GM23338 (cell line): ENCODE measurements at regions not wholly inside any gene's neighbourhood (a gene's known extent, or its start where the extent isn't known, plus 50 kb on each side); places are given as distances from the start of the nearest gene placed in this dataset.

Experiments
- ATAC-seq: fragments of 200-7000 bp; cut with Tn5 transposase; 3 replicates; pipeline ENCODE4 v1.9.1; 2020
- DNase-seq: peaks from one replicate; pipeline ENCODE4 v3.0.0-alpha.2; 2015; ENCODE audit warnings: low spot score
- H2AFZ ChIP-seq: fragments of 200-600 bp; sonication (generic); 2 replicates; pipeline ENCODE4 v1.8.0; 2016; ENCODE audit warnings: antibody characterized with exemption, mild to moderate bottlenecking, moderate library complexity
- H3F3A ChIP-seq: fragments of 200-600 bp; sonication (generic); replicated peaks from 2 replicates; pipeline ENCODE4 v1.8.0; 2017; ENCODE audit warnings: antibody characterized with exemption, mixed run types, low read depth
- H3K27ac ChIP-seq: fragments of 200-600 bp; sonication (generic); 2 replicates; pipeline ENCODE4 v1.6.1; 2016; ENCODE audit warnings: low read depth
- H3K27me3 ChIP-seq: fragments of 200-600 bp; sonication (generic); 2 replicates; pipeline ENCODE4 v1.8.0; 2016; ENCODE audit warnings: mild to moderate bottlenecking, mixed run types, moderate library complexity; ENCODE audit not compliant: insufficient read depth
- H3K36me3 ChIP-seq: fragments of 200-600 bp; sonication (generic); 2 replicates; pipeline ENCODE4 v1.8.0; 2016; ENCODE audit warnings: mild to moderate bottlenecking; ENCODE audit not compliant: insufficient read depth
- H3K4me1 ChIP-seq: fragments of 200-600 bp; sonication (generic); 2 replicates; pipeline ENCODE4 v1.8.0; 2016; ENCODE audit warnings: mild to moderate bottlenecking, moderate library complexity; ENCODE audit not compliant: insufficient read depth
- H3K4me2 ChIP-seq: fragments of 200-600 bp; sonication (generic); 2 replicates; pipeline ENCODE4 v1.7.1; 2017; ENCODE audit warnings: mixed run types
- H3K4me3 ChIP-seq: fragments of 200-600 bp; sonication (generic); 2 replicates; pipeline ENCODE4 v1.6.1; 2016; ENCODE audit warnings: mixed run types
- H3K79me2 ChIP-seq: fragments of 200-600 bp; sonication (generic); replicated peaks from 2 replicates; pipeline ENCODE4 v1.8.0; 2017; ENCODE audit warnings: mild to moderate bottlenecking; ENCODE audit not compliant: insufficient read depth
- H3K9me2 ChIP-seq: fragments of 200-600 bp; sonication (generic); 2 replicates; pipeline ENCODE4 v1.8.0; 2017; ENCODE audit not compliant: insufficient read depth
- H4K20me1 ChIP-seq: fragments of 200-600 bp; sonication (generic); replicated peaks from 2 replicates; pipeline ENCODE4 v1.8.0; 2017; ENCODE audit warnings: mild to moderate bottlenecking; ENCODE audit not compliant: insufficient read depth
- H3K27ac Mint-ChIP-seq: 2 replicates; pipeline ENCODE4 v1.8.0; 2020; ENCODE audit warnings: inconsistent platforms, mild to moderate bottlenecking, moderate library complexity, mixed read lengths
- H3K27me3 Mint-ChIP-seq: 3 replicates; pipeline ENCODE4 v1.8.0; 2022; ENCODE audit warnings: low read depth, mild to moderate bottlenecking, moderate library complexity, mixed read lengths, inconsistent platforms; ENCODE audit not compliant: insufficient read depth, poor library complexity
- H3K36me3 Mint-ChIP-seq: 3 replicates; pipeline ENCODE4 v1.8.0; 2021; ENCODE audit warnings: low read depth, mild to moderate bottlenecking, inconsistent platforms, moderate library complexity, mixed read lengths
- H3K4me1 Mint-ChIP-seq: 3 replicates; pipeline ENCODE4 v1.8.0; 2020; ENCODE audit warnings: mild to moderate bottlenecking, inconsistent platforms, mixed read lengths
- H3K4me3 Mint-ChIP-seq: 3 replicates; pipeline ENCODE4 v1.8.0; 2021; ENCODE audit warnings: moderate library complexity, mild to moderate bottlenecking, inconsistent platforms, mixed read lengths
- H3K9me3 Mint-ChIP-seq: 3 replicates; pipeline ENCODE4 v1.8.0; 2020; ENCODE audit warnings: moderate library complexity, mild to moderate bottlenecking, inconsistent platforms, mixed read lengths
- CREB1 ChIP-seq: fragments of 250-450 bp; sonication (Bioruptor Pico); IDR thresholded peaks from 2 replicates; pipeline ENCODE4 v1.5.0; 2020; ENCODE audit warnings: low read depth, mild to moderate bottlenecking, moderate library complexity
- CTCF ChIP-seq, 2 experiments: fragments of 200-600 bp in 1 of 2; sonication (generic) in 1 of 2; conservative IDR thresholded peaks; 2 replicates each; pipeline versions ENCODE4 v1.5.1 to v1.6.1; 2016 to 2017; ENCODE audit warnings: antibody characterized with exemption in 2 of 2, low read depth in 2 of 2, mild to moderate bottlenecking in 2 of 2, moderate library complexity in 1 of 2
- ETS1 ChIP-seq: IDR thresholded peaks from 2 replicates; pipeline ENCODE4 v1.6.1; 2016; ENCODE audit warnings: antibody characterized with exemption
- EZH2 ChIP-seq: fragments of 200-600 bp; sonication (generic); IDR thresholded peaks from one replicate; pipeline ENCODE4 v1.8.0; 2017; ENCODE audit warnings: antibody characterized with exemption, mild to moderate bottlenecking, low read depth; ENCODE audit not compliant: unreplicated experiment
- EZH2phosphoT487 ChIP-seq: fragments of 200-600 bp; sonication (generic); IDR thresholded peaks from one replicate; pipeline ENCODE4 v1.8.1; 2018; ENCODE audit warnings: antibody characterized with exemption; ENCODE audit not compliant: unreplicated experiment
- JUNB ChIP-seq: IDR thresholded peaks from one replicate; pipeline ENCODE4 v1.6.1; 2016; ENCODE audit warnings: antibody characterized with exemption; ENCODE audit not compliant: unreplicated experiment
- NANOG ChIP-seq: IDR thresholded peaks from 2 replicates; pipeline ENCODE4 v1.6.1; 2016; ENCODE audit warnings: antibody characterized with exemption, borderline replicate concordance
- POLR2AphosphoS5 ChIP-seq: IDR thresholded peaks from 2 replicates; pipeline ENCODE4 v1.6.1; 2016; ENCODE audit warnings: antibody characterized with exemption, low read depth
- REST ChIP-seq: IDR thresholded peaks from one replicate; pipeline ENCODE4 v1.6.1; 2018; ENCODE audit warnings: antibody characterized with exemption; ENCODE audit not compliant: unreplicated experiment
- STAT1 ChIP-seq: IDR thresholded peaks from one replicate; pipeline ENCODE4 v1.6.1; 2016; ENCODE audit warnings: antibody characterized with exemption; ENCODE audit not compliant: unreplicated experiment
- ZNF114 ChIP-seq: fragments of 250-450 bp; sonication (Bioruptor Pico); IDR thresholded peaks from 2 replicates; pipeline ENCODE4 v1.5.0; 2020; ENCODE audit warnings: mild to moderate bottlenecking, moderate library complexity
- ZNF331 ChIP-seq: fragments of 250-450 bp; sonication (Bioruptor Pico); IDR thresholded peaks from 2 replicates; pipeline ENCODE4 v1.5.0; 2020; ENCODE audit warnings: low read depth, mild to moderate bottlenecking, moderate library complexity
- ZNF462 ChIP-seq: fragments of 250-450 bp; sonication (Bioruptor Pico); IDR thresholded peaks from 2 replicates; pipeline ENCODE4 v1.5.0; 2020; ENCODE audit warnings: mild to moderate bottlenecking, moderate library complexity

GRCh38 chr20:16806061-16806460 lies 57.9 kb downstream of the OTOR start:
- no peaks in the 10 kb centered on the region for H3F3A ChIP-seq
- ATAC-seq (no peak), DNase-seq (no peak)
- no peak overlapping the region for H3K4me3 Mint-ChIP-seq
- H3K4me3 ChIP-seq = no peak overlapping the region
- peaks cover 11% of the 10 kb centered on the region; the same call in 2 of the 3 replicates for H3K4me1 Mint-ChIP-seq
- H2AFZ ChIP-seq = peak overlapping the region; percentile 59; the same call in 1 of the 2 replicates
- H3K27ac Mint-ChIP-seq = no peak overlapping the region
- H3K9me2 ChIP-seq = no peaks in the 10 kb centered on the region
- peaks cover 7% of the 10 kb centered on the region for H3K27me3 Mint-ChIP-seq
- no peaks in the 10 kb centered on the region for H3K36me3 Mint-ChIP-seq
- no peaks in the 10 kb centered on the region for H3K27me3 ChIP-seq
- H4K20me1 ChIP-seq = no peaks in the 10 kb centered on the region
- no peak for TF ChIP-seq ZNF114 (CRISPR knock-in tag)
- no peak for TF ChIP-seq NANOG
- TF ChIP-seq ZNF331 (CRISPR knock-in tag) = no peak
- no peak for TF ChIP-seq CTCF (conservative IDR thresholded peaks at IDR 0.05; ENCODE audit: low read depth in 2 of 2)
- no peak for TF ChIP-seq EZH2phosphoT487
- no peak for TF ChIP-seq REST
- TF ChIP-seq STAT1 = no peak
- TF ChIP-seq JUNB = no peak
- TF ChIP-seq POLR2AphosphoS5 = no peak
- no peak for TF ChIP-seq ETS1
- TF ChIP-seq CREB1 (CRISPR knock-in tag) = no peak
- no peak for TF ChIP-seq EZH2
- TF ChIP-seq ZNF462 (CRISPR knock-in tag) = no peak
- no peak overlapping the region for H3K4me2 ChIP-seq
- 0 out of 2 replicates have a peak, but pooled peaks cover 4% of the 10 kb centered on the region for H3K4me1 ChIP-seq
- peaks cover 2% of the 10 kb centered on the region; the same call in 2 of the 3 replicates for H3K9me3 Mint-ChIP-seq
- H3K36me3 ChIP-seq = no peaks in the 10 kb centered on the region
- H3K27ac ChIP-seq = no peak overlapping the region
- H3K79me2 ChIP-seq = no peaks in the 10 kb centered on the region
